ENCODE measurements at regions not wholly inside any gene's neighbourhood (a gene's known extent, or its start where the extent isn't known, plus 50 kb on each side); places are given as distances from the start of the nearest gene placed in this dataset.

DNA sequence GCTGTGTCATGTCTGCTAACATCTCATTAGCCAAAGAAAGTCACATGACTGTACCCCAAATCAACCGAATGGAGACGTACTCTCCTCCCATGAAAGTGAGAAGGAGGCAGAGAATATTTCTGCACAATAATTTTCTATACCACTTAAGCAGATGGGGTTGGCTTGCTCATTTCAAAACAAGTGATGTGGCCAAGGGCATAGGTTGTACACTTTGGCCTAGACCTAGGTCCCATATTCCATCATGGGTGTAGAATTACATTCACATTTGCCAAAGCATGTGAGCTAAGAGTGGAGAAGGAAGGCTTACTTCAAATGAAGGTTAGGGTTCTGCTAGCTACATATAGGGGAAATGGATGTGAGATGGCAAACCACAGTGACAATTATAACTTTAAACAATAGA is 83.0 kb downstream of the ZNF365 start:
- peaks cover 12% of the 10 kb centered on the region for H3K4me1 ChIP-seq
- no peak overlapping the region for H3K4me2 ChIP-seq
- ATAC-seq (no peak), FAIRE-seq (no peak), DNase-seq (ENCODE audit: low read depth in 1 of 2, low spot score in 1 of 2) (no peak)
- H3K4me3 ChIP-seq: no peak overlapping the region
- ChIA-PET CTCF (interaction anchor here (1.1 to 1.5 kb wide), 3 partner anchors 11 to 31 kb away, joined by 4 to 7 read pairs (median 4); no protein-coding TSS in a partner anchor), POLR2A (no interaction called here)
- no peaks in the 10 kb centered on the region for H3K9me3 ChIP-seq
- 92% methylated on average over 2 of the region's 2 CpGs for WGBS (ENCODE audit: missing lambda C conversion rate)
- no peak overlapping the region for H3K27ac ChIP-seq
- no peak for TF ChIP-seq EHMT2 (IDR thresholded peaks at IDR 0.05; ENCODE audit: low read depth)
- no peak for TF ChIP-seq MAFK (IDR thresholded peaks at IDR 0.05; ENCODE audit: partially characterized antibody)

DNA sequence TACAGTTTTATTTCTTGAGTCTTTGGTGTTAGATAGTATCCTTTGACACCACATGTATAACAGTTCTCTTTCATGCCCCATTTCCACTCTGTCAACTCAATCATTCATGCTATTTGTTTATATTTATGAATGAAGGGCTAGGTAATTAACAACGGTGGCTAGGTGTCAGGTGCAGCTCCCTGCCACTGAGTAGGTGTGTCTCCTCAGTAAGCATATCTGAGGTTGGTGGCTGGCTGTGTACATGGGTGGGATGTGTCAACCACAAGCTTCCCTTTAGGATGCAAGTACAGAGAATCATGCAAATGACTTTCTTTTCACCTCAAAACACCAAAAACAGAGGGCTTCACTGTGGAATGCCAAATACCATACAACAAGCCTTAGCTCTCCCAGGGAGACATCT is 83.4 kb downstream of the ZNF365 start:
- POLR2A ChIA-PET: no interaction called here
- Histone ChIP-seq H3K27ac (no peak overlapping the region), H3K4me2 (no peak overlapping the region), H3K4me1 (peaks cover 12% of the 10 kb centered on the region), H3K4me3 (no peak overlapping the region), H3K9me3 (no peaks in the 10 kb centered on the region)
- WGBS (ENCODE audit: missing lambda C conversion rate): 35% methylated on average over 1 of the region's 1 CpG
- no peak for DNase-seq (ENCODE audit: low read depth in 1 of 2, low spot score in 1 of 2)
- FAIRE-seq: no peak
- no peak for ATAC-seq
- TF ChIP-seq, protein P1, sequence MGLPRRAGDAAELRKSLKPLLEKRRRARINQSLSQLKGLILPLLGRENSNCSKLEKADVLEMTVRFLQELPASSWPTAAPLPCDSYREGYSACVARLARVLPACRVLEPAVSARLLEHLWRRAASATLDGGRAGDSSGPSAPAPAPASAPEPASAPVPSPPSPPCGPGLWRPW (IDR thresholded peaks at IDR 0.05): no peak
- no peak for TF ChIP-seq JUN (IDR thresholded peaks at IDR 0.05)
- no peak for TF ChIP-seq SREBF2 (IDR thresholded peaks at IDR 0.05)
- TF ChIP-seq RFX5 (IDR thresholded peaks at IDR 0.05): no peak
- no peak for TF ChIP-seq ZFP36 (IDR thresholded peaks at IDR 0.05; ENCODE audit: borderline replicate concordance, partially characterized antibody)
- no peak for TF ChIP-seq BHLHE40 (IDR thresholded peaks at IDR 0.05; ENCODE audit: low read depth, low read length)
- TF ChIP-seq NPAS2 (CRISPR knock-in tag; IDR thresholded peaks at IDR 0.05; ENCODE audit: borderline replicate concordance): no peak
- CTCF ChIA-PET: interaction anchor here (1.1 to 1.5 kb wide), 3 partner anchors 10 to 31 kb away, joined by 4 to 7 read pairs (median 4); no protein-coding TSS in a partner anchor

DNA sequence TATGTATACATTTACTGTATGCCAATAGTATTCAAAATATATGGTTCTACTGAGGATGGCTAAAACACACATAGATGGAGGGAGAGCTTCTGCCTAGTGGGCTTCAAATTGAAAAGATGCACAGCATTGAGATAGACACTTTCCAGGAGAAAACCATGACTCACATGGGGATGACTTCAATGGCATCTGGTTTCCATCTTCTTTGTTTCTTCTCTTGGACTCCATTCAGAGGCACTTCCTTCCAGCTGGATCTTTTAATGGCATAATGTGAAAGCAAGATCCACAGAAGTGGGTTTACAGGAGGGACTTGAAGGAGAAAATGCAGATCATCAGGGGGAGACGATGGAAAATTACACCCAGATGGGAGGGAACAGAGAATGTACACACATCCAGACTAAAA is 84.9 kb downstream of the ZNF365 start:
- CTCF ChIA-PET: interaction anchor here (1.5 kb wide), 1 partner anchor 21 kb away, joined by 4 read pairs; no protein-coding TSS in a partner anchor
- H3K27ac ChIP-seq: no peak overlapping the region
- POLR2A ChIA-PET: interaction anchor here (0.7 kb wide), 1 partner anchor 59 kb away, joined by 3 read pairs; no protein-coding TSS in a partner anchor
- no peak for TF ChIP-seq GATA3 (IDR thresholded peaks at IDR 0.05; ENCODE audit: borderline replicate concordance)
- TF ChIP-seq ZFP36 (IDR thresholded peaks at IDR 0.05; ENCODE audit: borderline replicate concordance, partially characterized antibody): no peak
- no peaks in the 10 kb centered on the region for H3K9me3 ChIP-seq
- ATAC-seq (no peak), DNase-seq (ENCODE audit: low read depth in 1 of 2, low spot score in 1 of 2) (no peak), FAIRE-seq (no peak)
- peaks cover 11% of the 10 kb centered on the region for H3K4me1 ChIP-seq
- H3K4me3 ChIP-seq: no peak overlapping the region
- H3K4me2 ChIP-seq: no peak overlapping the region
- WGBS (ENCODE audit: missing lambda C conversion rate): 86% methylated on average over 1 of the region's 1 CpG

DNA sequence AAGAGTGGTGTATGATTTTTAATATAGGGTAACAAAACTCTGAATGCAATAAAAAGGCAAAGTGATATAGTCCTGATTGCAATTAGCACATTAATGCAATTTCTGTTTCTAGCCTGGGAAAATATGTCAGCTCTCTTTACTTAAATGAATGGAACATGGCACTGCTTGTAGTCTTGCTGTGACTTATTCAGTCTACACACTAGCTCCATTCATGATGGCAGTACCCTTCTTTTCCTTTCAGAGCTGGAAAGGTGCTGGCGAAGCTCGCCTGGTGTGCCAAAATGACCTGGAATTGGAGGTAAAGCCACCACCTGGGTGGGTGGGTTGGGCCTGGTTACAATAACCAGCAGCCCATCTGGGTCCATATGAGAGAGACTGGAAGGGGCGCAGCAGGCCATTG is 85.3 kb downstream of the ZNF365 start:
- Histone ChIP-seq H3K27ac (no peak overlapping the region), H3K4me2 (no peak overlapping the region), H3K4me3 (no peak overlapping the region), H3K4me1 (peaks cover 7% of the 10 kb centered on the region), H3K9me3 (no peaks in the 10 kb centered on the region)
- ChIA-PET POLR2A (interaction anchor here (0.7 kb wide), 1 partner anchor 59 kb away, joined by 3 read pairs; no protein-coding TSS in a partner anchor), CTCF (interaction anchor here (0.6 to 1.5 kb wide), 3 partner anchors 11 to 21 kb away, joined by 3 to 4 read pairs (median 3); no protein-coding TSS in a partner anchor)
- no peak for FAIRE-seq
- TF ChIP-seq ZSCAN20 (CRISPR knock-in tag; IDR thresholded peaks at IDR 0.05) (no peak), SMC3 (IDR thresholded peaks at IDR 0.05) (no peak), NR3C1 (IDR thresholded peaks at IDR 0.05) (no peak), GATA3 (IDR thresholded peaks at IDR 0.05; ENCODE audit: borderline replicate concordance) (no peak), KDM1A (IDR thresholded peaks at IDR 0.05; ENCODE audit: low read depth) (no peak), RAD21 (conservative IDR thresholded peaks at IDR 0.05 in 1 of 2, IDR thresholded peaks at IDR 0.05 in 1 of 2) (no peak), BHLHE40 (IDR thresholded peaks at IDR 0.05; ENCODE audit: low read depth, low read length) (no peak), EP300 (IDR thresholded peaks at IDR 0.05) (no peak), RFX5 (IDR thresholded peaks at IDR 0.05) (no peak), EHF (CRISPR knock-in tag; IDR thresholded peaks at IDR 0.05) (no peak), NPAS2 (CRISPR knock-in tag; IDR thresholded peaks at IDR 0.05; ENCODE audit: borderline replicate concordance) (no peak), POLR2AphosphoS2 (conservative IDR thresholded peaks at IDR 0.05; ENCODE audit: low read length) (no peak)
- TF ChIP-seq, protein P2, sequence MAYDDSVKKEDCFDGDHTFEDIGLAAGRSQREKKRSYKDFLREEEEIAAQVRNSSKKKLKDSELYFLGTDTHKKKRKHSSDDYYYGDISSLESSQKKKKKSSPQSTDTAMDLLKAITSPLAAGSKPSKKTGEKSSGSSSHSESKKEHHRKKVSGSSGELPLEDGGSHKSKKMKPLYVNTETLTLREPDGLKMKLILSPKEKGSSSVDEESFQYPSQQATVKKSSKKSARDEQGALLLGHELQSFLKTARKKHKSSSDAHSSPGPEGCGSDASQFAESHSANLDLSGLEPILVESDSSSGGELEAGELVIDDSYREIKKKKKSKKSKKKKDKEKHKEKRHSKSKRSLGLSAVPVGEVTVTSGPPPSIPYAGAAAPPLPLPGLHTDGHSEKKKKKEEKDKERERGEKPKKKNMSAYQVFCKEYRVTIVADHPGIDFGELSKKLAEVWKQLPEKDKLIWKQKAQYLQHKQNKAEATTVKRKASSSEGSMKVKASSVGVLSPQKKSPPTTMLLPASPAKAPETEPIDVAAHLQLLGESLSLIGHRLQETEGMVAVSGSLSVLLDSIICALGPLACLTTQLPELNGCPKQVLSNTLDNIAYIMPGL (CRISPR knock-in tag; IDR thresholded peaks at IDR 0.05; ENCODE audit: borderline replicate concordance): no peak
- TF ChIP-seq, protein P3, sequence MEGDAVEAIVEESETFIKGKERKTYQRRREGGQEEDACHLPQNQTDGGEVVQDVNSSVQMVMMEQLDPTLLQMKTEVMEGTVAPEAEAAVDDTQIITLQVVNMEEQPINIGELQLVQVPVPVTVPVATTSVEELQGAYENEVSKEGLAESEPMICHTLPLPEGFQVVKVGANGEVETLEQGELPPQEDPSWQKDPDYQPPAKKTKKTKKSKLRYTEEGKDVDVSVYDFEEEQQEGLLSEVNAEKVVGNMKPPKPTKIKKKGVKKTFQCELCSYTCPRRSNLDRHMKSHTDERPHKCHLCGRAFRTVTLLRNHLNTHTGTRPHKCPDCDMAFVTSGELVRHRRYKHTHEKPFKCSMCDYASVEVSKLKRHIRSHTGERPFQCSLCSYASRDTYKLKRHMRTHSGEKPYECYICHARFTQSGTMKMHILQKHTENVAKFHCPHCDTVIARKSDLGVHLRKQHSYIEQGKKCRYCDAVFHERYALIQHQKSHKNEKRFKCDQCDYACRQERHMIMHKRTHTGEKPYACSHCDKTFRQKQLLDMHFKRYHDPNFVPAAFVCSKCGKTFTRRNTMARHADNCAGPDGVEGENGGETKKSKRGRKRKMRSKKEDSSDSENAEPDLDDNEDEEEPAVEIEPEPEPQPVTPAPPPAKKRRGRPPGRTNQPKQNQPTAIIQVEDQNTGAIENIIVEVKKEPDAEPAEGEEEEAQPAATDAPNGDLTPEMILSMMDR (IDR thresholded peaks at IDR 0.05): no peak
- WGBS (ENCODE audit: missing lambda C conversion rate): 86% methylated on average over 3 of the region's 3 CpGs
- no peak for ATAC-seq
- no peak for DNase-seq (ENCODE audit: low read depth in 1 of 2, low spot score in 1 of 2)
